ENCODE measurements at regions not wholly inside any gene's neighbourhood (a gene's known extent, or its start where the extent isn't known, plus 50 kb on each side); places are given as distances from the start of the nearest gene placed in this dataset.
A peak's percentile ranks its signal among the peaks of the same experiment; 100 is the strongest.

DNA sequence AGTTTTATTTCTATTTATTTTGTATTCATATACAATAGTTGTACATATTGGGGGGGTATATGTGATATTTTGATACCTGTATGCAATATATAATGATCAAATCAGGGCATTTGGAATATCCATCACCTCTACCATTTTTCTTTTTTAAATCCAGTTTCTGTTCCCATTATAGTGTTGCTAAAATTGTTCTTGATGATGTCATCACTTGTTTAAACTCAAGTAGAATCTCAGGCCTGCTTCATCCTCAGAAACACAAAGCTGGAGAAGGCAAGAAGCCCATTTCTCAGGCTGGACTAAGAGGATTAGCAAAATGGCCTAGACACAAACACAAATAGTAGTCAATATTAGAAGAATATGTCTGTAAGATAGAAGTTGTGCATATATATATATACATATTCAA lies 747.1 kb upstream of the ACVR2A start:
- DNase-seq = no peak

DNA sequence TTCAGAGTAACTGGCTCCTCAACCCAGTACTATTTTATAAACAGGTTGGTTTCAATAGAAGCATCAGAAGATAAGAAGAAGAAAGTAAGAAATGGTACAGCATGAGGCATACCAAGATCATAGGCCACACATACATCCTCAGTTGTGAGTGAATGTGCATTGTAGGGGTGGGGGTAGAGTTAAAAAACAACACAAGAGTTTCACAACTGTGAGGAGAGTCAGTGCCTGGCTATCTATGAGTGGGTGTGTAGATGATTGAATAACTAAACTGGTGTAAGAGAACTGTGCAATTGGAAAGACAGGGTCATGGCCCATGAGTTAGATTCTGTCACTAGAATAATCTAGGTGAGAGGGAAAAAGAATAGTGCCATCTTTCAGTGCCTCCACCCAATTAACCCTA lies 748.2 kb upstream of the ACVR2A start:
- DNase-seq = no peak

DNA sequence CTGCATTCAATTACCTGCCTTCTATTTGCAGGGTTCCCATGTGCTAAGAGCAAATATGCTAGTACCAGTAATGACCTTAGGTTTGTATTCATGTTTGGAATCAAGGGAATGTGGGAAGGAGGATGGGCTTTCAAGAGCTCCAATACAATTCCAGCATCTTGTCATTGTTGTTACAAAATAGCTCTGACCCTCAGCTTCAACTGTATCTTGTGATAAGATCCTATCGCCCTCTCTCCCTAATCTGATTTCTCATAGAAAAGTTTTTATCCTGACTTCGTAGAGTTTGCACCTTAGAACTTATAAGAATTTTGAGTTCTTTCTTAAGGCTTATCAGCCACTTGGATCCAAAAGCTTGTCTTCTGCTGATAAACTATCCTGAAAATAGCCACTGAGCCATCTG lies 749.5 kb upstream of the ACVR2A start:
- no peak for DNase-seq

DNA sequence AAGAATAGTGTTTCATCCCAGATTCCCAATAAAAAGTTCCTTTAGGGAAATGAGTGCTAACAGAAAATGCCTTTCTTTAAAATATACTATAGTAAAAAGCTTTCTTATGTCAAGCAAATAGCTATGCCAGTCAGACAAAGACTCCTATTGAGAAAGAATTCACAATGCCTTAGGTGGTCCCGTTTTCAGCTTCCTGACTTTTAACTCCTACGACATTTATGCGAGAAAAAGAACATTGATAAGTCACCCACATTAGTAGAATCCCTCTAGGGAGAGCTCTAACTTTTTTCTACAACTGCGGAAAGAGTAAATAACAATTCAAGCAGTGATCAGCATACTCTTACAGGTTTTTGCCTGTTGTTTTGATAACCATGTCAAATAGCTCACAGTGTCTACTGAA lies 750.8 kb upstream of the ACVR2A start:
- DNase-seq = no peak

DNA sequence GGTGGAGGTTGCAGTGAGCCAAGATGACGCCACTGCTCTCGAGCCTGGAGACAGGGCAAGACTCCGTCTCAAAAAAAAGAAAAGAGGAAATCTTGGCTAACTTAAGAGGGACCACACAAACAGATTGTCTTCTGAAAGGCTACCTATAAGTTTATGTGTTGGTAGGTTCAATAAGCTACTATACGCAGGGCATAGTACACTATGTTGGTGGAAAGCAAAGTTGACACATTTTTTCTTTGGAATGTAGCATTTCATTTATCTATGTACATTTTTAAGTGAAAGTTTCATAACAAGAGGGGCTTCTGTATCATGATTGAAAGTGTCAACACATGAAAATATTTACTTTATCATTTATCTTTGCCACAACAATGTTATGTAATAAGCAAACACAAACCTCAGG lies 752.6 kb upstream of the ACVR2A start:
- no peak for DNase-seq

DNA sequence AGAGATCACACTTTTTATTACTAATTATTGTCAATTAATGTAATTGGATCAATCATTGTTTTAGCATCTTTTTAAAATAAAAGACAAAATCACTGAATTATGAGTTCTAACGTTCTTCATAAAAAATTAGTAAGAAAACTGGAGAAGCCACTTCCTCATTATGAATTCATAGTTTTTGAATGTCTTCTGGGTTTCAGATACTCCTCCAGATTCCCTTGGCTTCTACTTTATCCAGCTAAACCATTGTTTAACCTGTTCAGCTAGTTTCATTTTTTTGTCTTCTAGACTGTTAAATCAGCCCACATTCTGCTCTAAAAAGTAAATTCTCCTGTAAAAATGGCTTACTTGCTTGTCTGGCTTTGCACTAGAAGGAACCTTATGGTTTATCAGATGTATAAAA lies 753.4 kb upstream of the ACVR2A start:
- DNase-seq = no peak

DNA sequence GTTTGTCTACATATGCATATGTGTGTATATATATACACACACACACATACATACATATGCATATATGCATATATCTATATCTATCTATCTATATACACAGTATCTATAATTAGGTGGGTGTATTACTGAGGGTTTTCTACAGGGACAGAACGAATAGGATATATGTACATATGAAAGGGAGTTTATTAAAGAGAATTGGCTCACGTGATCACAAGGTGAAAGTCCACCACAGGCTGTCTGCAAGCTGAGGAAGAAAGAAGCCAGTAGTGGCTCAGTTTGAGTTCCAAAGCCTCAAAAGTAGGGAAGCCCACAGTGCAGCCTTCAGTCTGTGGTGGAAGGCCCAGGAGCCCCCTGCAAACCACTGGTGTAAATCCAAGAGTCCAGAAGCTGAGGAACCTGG lies 756.0 kb upstream of the ACVR2A start:
- no peak for DNase-seq

DNA sequence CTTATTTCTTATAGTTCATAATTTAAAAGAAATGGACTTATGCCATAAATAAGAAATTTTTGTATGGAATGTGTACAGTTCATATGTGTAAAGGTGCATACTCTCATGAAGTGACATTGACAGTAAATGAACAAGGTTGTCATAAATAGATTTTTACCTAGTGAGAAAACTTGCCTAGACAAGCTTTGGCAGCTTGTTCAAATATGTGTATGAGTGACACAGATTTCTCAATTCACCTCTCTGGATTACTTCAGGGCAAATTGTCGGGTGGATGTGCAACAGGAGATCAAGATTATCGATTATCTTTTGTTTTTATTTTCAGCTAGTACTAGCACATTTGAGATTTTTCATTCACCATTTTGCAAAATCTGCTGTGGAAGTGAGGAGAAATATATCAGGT lies 758.1 kb upstream of the ACVR2A start:
- no peak for DNase-seq

DNA sequence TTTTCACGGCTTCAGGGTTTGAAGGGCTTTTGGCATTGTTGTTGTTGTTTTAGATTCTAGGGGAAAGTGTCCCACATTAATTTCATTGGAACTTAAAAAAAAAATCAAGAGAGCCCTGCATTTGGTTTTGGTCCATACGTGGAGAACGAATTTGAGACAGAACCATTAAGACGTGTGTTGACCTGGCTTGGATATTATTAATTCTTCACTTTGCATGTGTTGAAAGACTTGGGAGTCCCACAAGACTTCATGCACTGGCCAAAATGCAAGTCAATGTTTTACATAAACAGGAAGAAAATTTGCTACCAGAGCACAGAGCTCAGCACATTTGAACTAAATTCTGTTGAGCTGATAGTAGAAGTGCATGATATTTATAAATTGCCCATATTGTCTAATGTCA lies 761.2 kb upstream of the ACVR2A start:
- no peak for DNase-seq

DNA sequence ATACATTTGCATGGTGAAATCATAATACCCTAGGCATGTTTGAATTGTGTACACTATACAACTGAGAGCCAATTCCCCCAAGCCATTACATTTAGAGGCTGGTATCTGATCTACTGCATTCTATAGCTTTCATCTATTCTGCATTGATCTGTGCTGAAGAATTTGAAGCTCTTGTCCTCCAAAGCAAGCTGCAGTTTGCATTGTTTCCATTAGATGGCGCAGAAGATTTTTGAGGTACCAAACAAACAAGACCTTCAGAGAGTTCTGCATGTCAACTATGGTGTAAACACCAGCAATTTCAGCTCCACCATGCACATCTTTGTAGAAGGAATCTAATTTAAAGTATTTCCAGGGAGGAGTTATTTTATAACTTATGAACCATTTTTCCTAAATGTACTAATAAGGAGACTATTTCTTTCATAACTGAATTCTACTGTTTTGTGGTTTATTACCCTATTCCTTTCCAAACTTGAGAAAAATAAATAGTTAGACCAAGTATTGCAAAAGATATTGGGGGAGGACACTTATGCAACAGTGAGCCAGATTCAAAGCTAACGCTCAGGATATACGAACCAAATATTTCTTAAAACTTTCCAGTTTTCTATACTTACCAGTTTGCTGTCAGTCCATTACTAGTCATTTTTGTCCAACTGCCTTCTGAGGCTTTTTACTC lies 761.8 kb upstream of the ACVR2A start:
- peak; percentile 20 to 72 for DNase-seq

DNA sequence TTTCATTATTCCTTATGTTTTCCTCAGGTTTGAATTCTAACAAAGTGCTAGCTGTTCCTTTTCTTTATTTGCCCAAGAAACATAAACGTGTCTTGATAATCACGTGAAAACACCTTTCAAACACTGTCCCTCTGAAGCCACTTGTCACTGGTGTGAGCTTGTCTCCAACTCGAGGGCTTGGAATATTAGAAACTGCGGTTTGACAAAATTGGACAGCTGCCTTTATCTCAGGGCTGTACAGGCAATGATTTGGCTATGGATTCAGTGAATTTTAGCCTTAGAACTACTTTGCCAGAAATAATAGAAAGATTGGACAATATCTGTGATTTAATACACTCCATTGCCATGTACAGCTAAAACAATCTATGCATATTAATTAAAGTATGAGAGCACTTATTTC lies 763.0 kb upstream of the ACVR2A start:
- DNase-seq = no peak

DNA sequence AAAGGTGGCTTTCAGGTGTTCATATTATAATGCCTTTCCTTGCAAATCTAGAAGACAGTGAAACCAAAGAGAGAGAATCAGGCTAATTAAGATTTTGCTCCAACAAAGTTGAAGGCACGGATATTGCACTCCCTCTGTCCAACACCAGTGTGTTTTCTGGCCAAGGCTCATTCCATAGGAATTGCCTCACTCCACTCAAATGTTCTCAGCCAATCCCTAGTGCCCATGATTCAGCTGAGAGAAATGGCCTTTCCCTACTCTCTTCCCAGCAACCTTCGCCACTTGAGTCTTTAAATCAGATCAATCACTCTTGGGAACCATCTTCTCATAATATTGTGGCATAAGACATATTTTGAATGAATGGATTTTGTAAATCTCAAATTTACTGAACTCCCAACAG lies 768.2 kb upstream of the ACVR2A start:
- DNase-seq = no peak

DNA sequence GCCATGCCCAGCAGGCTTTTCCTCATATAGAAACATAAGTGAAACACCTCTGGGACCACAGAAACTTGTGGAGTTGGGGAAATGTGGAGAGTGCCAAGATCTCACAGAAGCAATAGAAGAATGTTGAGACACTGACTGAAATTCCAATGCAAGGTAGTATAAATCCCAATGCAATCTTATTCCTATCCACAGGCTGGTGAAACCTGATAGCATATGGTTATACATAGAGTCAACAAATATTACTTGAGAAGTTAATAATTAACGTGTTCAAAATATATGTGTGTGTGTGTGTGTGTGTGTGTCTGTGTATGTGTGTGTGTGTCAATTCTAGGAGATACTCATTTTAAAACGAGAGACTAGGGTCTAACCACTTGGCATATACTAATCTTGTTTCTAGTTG lies 776.8 kb upstream of the ACVR2A start:
- DNase-seq = no peak

DNA sequence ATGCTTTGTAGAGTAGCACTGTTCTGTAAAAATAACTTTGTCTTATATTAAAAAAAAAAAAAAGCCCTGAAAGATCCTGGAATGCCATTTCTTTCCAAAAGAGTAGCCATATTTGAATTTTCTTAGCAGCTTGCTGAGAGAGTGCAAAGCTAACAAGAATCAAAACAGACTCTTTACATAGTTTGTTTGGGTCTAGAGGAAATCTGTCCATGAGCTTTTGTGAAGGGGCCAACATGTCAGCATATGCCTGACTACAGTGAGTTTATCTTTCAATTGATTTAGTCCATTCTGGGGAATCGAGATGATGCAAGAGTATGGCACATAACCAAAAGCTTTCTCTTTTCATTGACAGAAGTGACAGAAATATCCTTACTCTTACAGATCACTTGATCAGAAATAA lies 777.7 kb upstream of the ACVR2A start:
- DNase-seq = no peak

DNA sequence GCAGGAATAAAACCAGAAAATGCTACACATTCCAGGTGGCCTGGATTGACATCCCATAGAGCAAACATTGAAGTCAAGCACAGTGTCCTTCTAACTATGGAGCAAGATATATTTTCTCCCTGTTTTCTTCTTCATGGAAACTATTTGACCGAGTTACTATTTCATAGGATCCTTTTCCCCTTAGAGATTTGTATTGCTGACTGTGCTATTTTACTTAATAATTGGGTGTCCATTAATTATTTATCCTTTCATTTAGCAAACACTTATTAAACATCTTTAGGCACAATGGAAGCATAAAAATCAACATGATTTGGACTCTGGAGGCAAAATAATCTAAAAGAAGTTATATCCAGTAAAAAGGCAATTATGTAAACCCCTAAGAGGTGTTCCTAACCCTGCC lies 782.8 kb upstream of the ACVR2A start:
- no peak for DNase-seq

DNA sequence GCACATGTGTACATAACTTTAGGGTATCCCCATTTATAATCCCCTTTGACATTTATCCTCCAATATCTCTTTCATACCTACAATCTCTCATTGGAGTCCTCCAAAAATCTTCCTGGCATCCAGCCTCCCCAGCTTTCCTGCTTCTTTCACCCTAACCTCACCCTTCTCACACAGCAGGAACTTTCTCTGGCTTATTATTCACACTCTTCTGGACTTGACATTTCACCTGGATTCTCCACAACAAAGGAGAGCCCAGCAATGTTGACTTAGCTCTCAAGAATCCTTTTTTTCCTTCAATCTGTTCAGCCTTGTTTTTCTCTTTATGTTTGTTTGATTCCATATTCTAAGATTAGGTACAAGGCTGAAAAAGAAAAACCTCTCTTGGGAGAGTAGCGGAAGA lies 783.6 kb upstream of the ACVR2A start:
- no peak for DNase-seq

DNA sequence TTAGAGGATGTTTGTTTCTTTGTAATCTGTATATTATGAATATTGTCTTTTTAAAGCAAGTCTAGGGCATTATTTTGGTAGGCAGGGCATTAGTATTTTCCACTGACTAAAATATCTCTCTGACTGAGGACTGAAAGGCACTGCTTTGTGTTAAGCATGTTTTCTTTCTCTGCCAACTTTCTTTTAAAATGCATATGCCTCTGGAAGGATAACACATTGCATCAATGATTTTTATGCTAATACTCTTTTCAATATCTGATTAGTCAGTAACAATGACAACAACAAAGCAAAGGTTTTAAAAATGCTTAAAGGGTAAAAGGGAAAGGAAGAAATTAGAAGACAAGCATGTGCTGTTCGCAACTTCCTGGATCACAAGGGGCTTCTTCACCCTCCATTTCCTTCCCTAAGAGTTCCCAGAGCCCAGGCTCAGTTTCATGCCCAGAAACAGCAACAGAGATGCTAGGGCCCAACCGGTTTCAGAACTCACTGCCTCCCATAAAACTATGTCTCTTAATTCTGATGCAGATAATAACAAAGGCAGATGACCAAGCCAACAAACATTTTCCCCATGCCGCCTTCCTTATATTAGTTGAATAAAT lies 786.8 kb upstream of the ACVR2A start:
- no peak for DNase-seq

DNA sequence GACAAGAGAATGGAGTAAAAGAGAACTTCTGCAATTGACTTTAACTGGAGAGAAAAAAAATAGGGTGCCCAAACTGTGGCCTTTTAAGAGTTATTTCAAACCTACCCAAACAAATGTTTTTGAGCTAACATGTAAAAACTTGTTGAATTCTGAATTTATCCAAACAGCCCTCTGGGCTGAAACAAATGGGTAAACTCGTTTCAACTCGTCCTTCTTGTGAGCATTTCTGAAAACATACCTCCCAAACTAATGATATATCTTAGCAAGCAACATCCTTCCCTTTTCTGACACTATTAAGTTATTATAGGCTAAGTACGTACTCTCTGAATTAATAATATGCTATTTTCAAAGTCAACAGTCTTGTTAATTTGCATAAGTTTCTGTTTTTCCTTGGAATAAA lies 793.0 kb upstream of the ACVR2A start:
- DNase-seq = no peak

DNA sequence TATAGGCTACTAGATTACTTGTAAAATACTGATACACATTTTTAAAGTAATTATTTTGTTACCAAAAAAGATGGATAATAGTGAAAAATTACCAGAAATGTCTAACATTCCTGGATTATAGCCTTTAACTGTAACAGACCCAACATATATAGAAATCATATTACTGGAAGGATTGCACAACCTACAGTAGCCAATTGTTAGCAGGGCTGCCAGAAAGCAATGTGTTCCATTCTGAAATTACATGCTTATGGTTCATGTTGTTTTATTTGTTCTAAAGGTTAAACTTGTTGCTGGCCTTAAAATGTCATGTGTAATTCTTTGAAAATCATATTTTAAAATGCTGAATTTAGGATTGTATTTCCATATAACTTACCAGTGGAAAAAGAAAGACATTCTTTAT lies 793.6 kb upstream of the ACVR2A start:
- DNase-seq = no peak

DNA sequence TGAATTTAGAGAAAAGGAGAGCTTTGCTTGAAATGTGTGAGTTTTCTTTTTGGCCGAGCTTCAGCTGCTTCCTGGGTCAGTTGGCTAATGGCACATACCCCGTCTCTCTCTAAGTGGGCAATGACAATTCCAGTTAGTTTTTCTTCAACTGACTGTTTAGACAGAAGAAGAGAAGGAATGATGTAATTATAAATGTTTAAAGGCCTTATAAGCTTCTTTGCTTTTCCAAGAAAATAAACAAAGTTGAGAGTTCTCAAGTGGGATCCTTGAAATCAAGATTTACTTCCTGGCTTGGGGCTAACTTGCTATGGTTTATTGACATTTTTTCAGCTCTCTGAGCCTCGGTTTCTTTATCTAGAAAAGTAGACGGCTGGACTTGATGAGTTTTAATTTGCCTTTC lies 794.9 kb upstream of the ACVR2A start:
- no peak for DNase-seq

DNA sequence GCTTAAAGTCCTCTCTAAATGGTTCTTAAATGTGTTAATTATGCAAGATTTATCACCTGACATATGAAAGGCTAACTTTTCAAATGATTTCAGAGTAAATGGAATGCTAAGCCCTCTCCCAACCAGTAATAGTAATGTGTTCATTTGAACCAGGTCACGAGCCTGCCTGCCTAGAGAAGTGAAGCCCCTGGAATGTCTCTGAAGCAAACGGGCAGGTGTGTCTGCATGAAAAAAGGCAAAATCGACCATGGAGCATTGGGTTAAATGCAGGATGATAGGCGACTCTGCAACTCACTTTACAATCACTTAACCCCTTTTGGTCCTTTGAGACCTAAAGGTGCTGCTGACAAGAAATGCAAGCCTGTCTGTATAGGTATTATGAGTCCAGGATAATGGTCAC lies 798.4 kb upstream of the ACVR2A start:
- no peak for DNase-seq

DNA sequence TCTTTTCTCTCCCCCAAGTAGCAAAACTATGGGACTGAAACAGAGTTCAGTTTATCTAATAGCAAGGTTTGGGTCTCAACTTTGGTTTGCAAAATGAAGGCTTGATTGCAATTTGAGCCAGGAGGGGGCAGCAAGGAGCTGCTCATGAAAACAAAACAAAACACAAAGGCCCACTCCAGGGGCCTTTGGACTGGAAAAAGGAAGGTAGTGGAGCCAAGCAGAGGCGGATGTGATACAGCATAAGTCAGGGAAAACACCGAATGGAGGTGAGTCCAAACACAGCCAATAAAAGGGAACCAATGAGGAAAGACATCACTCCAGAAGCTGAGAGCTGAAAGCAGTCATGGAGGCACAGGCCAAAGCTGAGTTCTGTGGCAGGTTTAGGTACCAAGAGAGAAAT lies 799.7 kb upstream of the ACVR2A start:
- peak in 1 of 2 donors; percentile 37 for DNase-seq

DNA sequence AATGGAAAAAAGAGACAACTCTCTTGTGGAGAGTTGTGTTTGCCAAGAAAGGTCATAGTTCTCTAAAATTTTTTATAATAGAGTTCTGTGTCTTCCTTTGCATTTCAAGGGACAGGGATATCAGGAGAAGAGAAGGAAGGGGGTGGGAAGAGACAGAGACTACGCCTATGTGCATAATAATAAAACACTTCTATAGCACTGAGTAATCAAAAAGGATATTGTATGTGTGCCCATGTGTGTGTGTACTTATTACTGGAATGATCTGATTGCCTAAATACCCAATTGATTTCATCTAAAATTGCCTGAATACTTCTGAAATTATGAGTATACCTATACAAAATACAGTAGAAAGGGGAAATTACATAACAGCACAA lies 803.7 kb upstream of the ACVR2A start:
- DNase-seq = no peak

DNA sequence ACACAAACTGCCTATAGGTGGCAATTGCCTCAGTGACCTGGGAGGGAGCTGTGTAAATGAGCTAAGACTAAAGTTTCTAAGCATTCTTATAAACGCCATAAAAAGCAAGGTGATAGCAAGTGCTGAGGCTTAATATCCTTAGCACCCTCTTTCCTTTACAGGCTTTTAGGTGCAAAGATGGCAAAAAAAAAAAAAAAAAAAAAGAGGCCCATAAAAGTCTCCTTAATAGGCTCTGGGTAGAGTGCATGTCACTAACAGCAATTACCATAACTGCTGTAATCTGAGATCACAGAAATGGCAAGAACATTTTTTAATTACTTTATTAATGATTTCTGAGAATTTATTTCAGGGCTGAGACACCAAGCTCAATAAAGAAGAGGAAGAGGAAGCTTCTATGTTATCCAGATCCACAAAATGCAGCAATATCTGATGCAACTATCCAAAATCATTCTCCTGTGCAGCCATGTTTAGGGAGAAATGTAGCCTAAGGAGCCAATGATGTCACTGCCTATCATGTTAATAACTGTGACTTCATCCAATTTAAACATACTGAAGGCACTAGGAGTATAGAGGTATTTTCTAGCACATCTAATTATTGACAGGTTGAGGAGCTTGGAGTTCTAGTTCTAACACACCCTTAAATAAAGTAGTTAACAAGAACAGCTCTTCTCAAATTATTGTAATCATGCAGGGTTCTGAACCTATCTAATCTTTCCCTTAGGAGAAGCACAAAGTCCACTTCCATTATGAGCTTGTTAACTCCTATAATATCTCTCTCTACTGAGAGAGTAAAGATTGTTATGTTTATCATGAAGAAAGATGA lies 804.3 kb upstream of the ACVR2A start:
- DNase-seq = no peak

DNA sequence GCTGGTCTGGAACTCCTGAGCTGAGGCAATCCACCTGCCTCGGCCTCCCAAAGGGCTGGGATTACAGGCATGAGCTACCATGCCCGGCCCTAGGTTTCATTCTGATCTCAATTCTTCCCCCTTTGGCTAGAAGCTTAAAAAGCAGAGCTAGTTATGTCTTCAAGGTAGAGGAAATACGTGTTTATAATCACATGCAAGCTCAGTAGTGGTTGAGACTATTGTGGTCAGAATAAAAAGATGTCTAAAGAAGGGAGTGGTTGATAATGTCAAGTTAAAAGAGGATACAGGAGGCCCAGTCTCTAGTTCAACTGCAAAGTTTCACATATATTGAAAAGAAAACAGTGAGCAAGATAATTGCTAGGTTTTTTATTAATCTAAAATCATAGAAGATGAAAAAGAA lies 807.8 kb upstream of the ACVR2A start:
- no peak for DNase-seq
